Breast epithelium (tissue), 3 donors: ENCODE measurements at regions not wholly inside any gene's neighbourhood (a gene's known extent, or its start where the extent isn't known, plus 50 kb on each side); places are given as distances from the start of the nearest gene placed in this dataset.

Experiments used
- CTCF ChIP-seq, 3 donors: fragments of 450-650 bp; IDR thresholded peaks; one replicate each; pipeline ENCODE4 v1.5.1; 2016 to 2017; ENCODE audit warnings: antibody characterized with exemption in 3 of 3, mild to moderate bottlenecking in 3 of 3, moderate library complexity in 3 of 3
- POLR2A ChIP-seq: fragments of 450-650 bp; IDR thresholded peaks from one replicate; pipeline ENCODE4 v1.6.1; 2016; ENCODE audit warnings: antibody characterized with exemption, mild to moderate bottlenecking, moderate library complexity
- POLR2AphosphoS5 ChIP-seq, 3 donors: sonication (generic); formaldehyde crosslinking; IDR thresholded peaks; one replicate each; pipeline ENCODE4 v1.6.1; 2017; ENCODE audit warnings: antibody characterized with exemption in 3 of 3

- TF ChIP-seq CTCF (IDR thresholded peaks at IDR 0.05) = no peak
- no peak for TF ChIP-seq POLR2AphosphoS5 (IDR thresholded peaks at IDR 0.05)
- TF ChIP-seq POLR2A = no peak
Observed at GRCh38 chr10:128560406-128560805, 434.2 kb upstream of the MKI67 start.
